Fibroblast of lung (primary cell): ENCODE measurements at regions not wholly inside any gene's neighbourhood (a gene's known extent, or its start where the extent isn't known, plus 50 kb on each side); places are given as distances from the start of the nearest gene placed in this dataset.

Experiments
- DNase-seq, 2 donors: peaks; one replicate each; pipeline versions ENCODE4 v3.0.0 to v3.0.0-alpha.2; 2010; ENCODE audit warnings: low read depth in 2 of 2
- H2AFZ ChIP-seq: 2 replicates; pipeline ENCODE4 v1.5.1; 2012; ENCODE audit warnings: low read length, control low read depth, inconsistent platforms
- H3K27ac ChIP-seq: 2 replicates; pipeline ENCODE4 v1.5.1; 2011; ENCODE audit warnings: low read length, control low read depth; ENCODE audit not compliant: insufficient read depth
- H3K27me3 ChIP-seq: 2 replicates; pipeline ENCODE4 v1.5.1; 2011; ENCODE audit warnings: mild to moderate bottlenecking, low read length; ENCODE audit not compliant: control insufficient read depth, insufficient read depth
- H3K36me3 ChIP-seq: 2 replicates; pipeline ENCODE4 v1.5.1; 2011; ENCODE audit warnings: low read length; ENCODE audit not compliant: control insufficient read depth, insufficient read depth
- H3K4me1 ChIP-seq: 2 replicates; pipeline ENCODE4 v1.5.1; 2011; ENCODE audit warnings: low read length; ENCODE audit not compliant: control insufficient read depth, insufficient read depth; ENCODE audit errors: extremely low read depth
- H3K4me2 ChIP-seq: 2 replicates; pipeline ENCODE4 v1.5.1; 2011; ENCODE audit warnings: low read length, control low read depth; ENCODE audit not compliant: insufficient read depth; ENCODE audit errors: extremely low read depth
- H3K4me3 ChIP-seq, 4 experiments: fragments of 200-600 bp in 1 of 4; sonication (generic) in 1 of 4; replicated peaks in 1 of 4; 2 replicates each; pipeline ENCODE4 v1.5.1; 2011 to 2016; ENCODE audit warnings: low read length in 4 of 4, low read depth in 3 of 4, mild to moderate bottlenecking in 3 of 4, control low read depth in 2 of 4, inconsistent platforms in 1 of 4, mixed read lengths in 1 of 4; ENCODE audit not compliant: insufficient read depth in 1 of 4; ENCODE audit errors: control extremely low read depth in 1 of 4
- H3K79me2 ChIP-seq: 2 replicates; pipeline ENCODE4 v1.5.1; 2012; ENCODE audit warnings: mild to moderate bottlenecking, low read length, inconsistent platforms; ENCODE audit not compliant: control insufficient read depth, insufficient read depth
- H3K9ac ChIP-seq: 2 replicates; pipeline ENCODE4 v1.5.1; 2011; ENCODE audit warnings: mild to moderate bottlenecking, low read length, control low read depth; ENCODE audit not compliant: insufficient read depth
- H3K9me3 ChIP-seq: 2 replicates; pipeline ENCODE4 v1.5.1; 2012; ENCODE audit warnings: low read depth, low read length; ENCODE audit not compliant: control insufficient read depth, insufficient read depth
- H4K20me1 ChIP-seq: 2 replicates; pipeline ENCODE4 v1.5.1; 2011; ENCODE audit warnings: low read length; ENCODE audit not compliant: control insufficient read depth, insufficient read depth; ENCODE audit errors: extremely low read depth
- EZH2 ChIP-seq: IDR thresholded peaks from 2 replicates; pipeline ENCODE4 v1.5.1; 2012; ENCODE audit warnings: low read length, control low read depth, mild to moderate bottlenecking; ENCODE audit errors: missing control alignments
- TF ChIP-seq, protein P1 (sequence below), 2 donors: IDR thresholded peaks in 1 of 2; conservative IDR thresholded peaks in 1 of 2; 1 replicate in 1 of 2; 2 replicates in 1 of 2; pipeline ENCODE4 v1.5.1; 2011 to 2012; ENCODE audit warnings: low read length in 2 of 2, control low read depth in 1 of 2, inconsistent platforms in 1 of 2, low read depth in 1 of 2, mild to moderate bottlenecking in 1 of 2

GRCh38 chr6:169163411-169163901 is 90.2 kb downstream of the THBS2 start:
- H3K4me2 ChIP-seq, result peak overlapping the region; percentile 23

GRCh38 chr6:169162752-169163407 is 90.8 kb downstream of the THBS2 start:
- no peaks in the 10 kb centered on the region for H3K27me3 ChIP-seq
- DNase-seq, result peak; percentile 97 to 99
- H2AFZ ChIP-seq, result peak overlapping the region; percentile 72
- no peaks in the 10 kb centered on the region for H3K36me3 ChIP-seq
- H3K4me1 ChIP-seq, result peaks cover 25% of the 10 kb centered on the region
- H3K4me3 ChIP-seq, result peak overlapping the region in 1 of 4 experiments; percentile 27
- H3K27ac ChIP-seq, result peak overlapping the region; percentile 92
- TF ChIP-seq EZH2, result no peak
- TF ChIP-seq, protein P1, sequence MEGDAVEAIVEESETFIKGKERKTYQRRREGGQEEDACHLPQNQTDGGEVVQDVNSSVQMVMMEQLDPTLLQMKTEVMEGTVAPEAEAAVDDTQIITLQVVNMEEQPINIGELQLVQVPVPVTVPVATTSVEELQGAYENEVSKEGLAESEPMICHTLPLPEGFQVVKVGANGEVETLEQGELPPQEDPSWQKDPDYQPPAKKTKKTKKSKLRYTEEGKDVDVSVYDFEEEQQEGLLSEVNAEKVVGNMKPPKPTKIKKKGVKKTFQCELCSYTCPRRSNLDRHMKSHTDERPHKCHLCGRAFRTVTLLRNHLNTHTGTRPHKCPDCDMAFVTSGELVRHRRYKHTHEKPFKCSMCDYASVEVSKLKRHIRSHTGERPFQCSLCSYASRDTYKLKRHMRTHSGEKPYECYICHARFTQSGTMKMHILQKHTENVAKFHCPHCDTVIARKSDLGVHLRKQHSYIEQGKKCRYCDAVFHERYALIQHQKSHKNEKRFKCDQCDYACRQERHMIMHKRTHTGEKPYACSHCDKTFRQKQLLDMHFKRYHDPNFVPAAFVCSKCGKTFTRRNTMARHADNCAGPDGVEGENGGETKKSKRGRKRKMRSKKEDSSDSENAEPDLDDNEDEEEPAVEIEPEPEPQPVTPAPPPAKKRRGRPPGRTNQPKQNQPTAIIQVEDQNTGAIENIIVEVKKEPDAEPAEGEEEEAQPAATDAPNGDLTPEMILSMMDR (conservative IDR thresholded peaks at IDR 0.05 in 1 of 2, IDR thresholded peaks at IDR 0.05 in 1 of 2; ENCODE audit: low read depth in 1 of 2, low read length in 2 of 2), result peak in 1 of 2 donors; percentile 9
- no peaks in the 10 kb centered on the region for H3K79me2 ChIP-seq
- H3K9ac ChIP-seq, result peak overlapping the region; percentile 62
- H4K20me1 ChIP-seq, result no peaks in the 10 kb centered on the region
- H3K4me2 ChIP-seq, result no peak overlapping the region
- no peaks in the 10 kb centered on the region for H3K9me3 ChIP-seq

More at GRCh38 chr6:169163411-169163901, 90.2 kb downstream of the THBS2 start:
- peak overlapping the region in 1 of 4 experiments; percentile 27 for H3K4me3 ChIP-seq
- H3K9ac ChIP-seq, result peak overlapping the region; percentile 62
- H3K27me3 ChIP-seq, result no peaks in the 10 kb centered on the region
- peak overlapping the region; percentile 92 for H3K27ac ChIP-seq
- no peaks in the 10 kb centered on the region for H4K20me1 ChIP-seq
- H3K36me3 ChIP-seq, result no peaks in the 10 kb centered on the region
- peak overlapping the region; percentile 72 for H2AFZ ChIP-seq
- DNase-seq, result peak in 1 of 2 donors; percentile 55
- no peaks in the 10 kb centered on the region for H3K9me3 ChIP-seq
- no peaks in the 10 kb centered on the region for H3K79me2 ChIP-seq
- no peak for TF ChIP-seq EZH2
- TF ChIP-seq, protein P1 (conservative IDR thresholded peaks at IDR 0.05 in 1 of 2, IDR thresholded peaks at IDR 0.05 in 1 of 2; ENCODE audit: low read depth in 1 of 2, low read length in 2 of 2), result no peak
- peaks cover 23% of the 10 kb centered on the region for H3K4me1 ChIP-seq

GRCh38 chr6:169162249-169162648 is 91.4 kb downstream of the THBS2 start:
- no peak overlapping the region for H3K4me3 ChIP-seq
- H3K27ac ChIP-seq, result peak overlapping the region; percentile 92
- no peaks in the 10 kb centered on the region for H4K20me1 ChIP-seq
- H3K36me3 ChIP-seq, result no peaks in the 10 kb centered on the region
- H3K4me2 ChIP-seq, result no peak overlapping the region
- H3K4me1 ChIP-seq, result peaks cover 20% of the 10 kb centered on the region
- H3K27me3 ChIP-seq, result no peaks in the 10 kb centered on the region
- H3K9ac ChIP-seq, result no peak overlapping the region
- H2AFZ ChIP-seq, result no peak overlapping the region
- no peak for DNase-seq
- TF ChIP-seq, protein P1 (conservative IDR thresholded peaks at IDR 0.05 in 1 of 2, IDR thresholded peaks at IDR 0.05 in 1 of 2; ENCODE audit: low read depth in 1 of 2, low read length in 2 of 2), result no peak
- TF ChIP-seq EZH2, result no peak
- no peaks in the 10 kb centered on the region for H3K9me3 ChIP-seq
- no peaks in the 10 kb centered on the region for H3K79me2 ChIP-seq
